ENCODE measurements at regions not wholly inside any gene's neighbourhood (a gene's known extent, or its start where the extent isn't known, plus 50 kb on each side); places are given as distances from the start of the nearest gene placed in this dataset.
"Not testable (repeated sequence)": the region's sequence is repeated elsewhere in the genome, so short reads cannot be mapped to it uniquely, and the experiment has no call there.

GRCh38 chr11:3499198-3499597 is 120.3 kb upstream of the ZNF195 start:
- not testable (repeated sequence) for H2AFZ ChIP-seq (ENCODE audit: low read length); H3K9ac ChIP-seq (ENCODE audit: low read depth, low read length, poor library complexity, severe bottlenecking); H3K36me3 ChIP-seq (ENCODE audit: insufficient read depth, low read length); H3K27me3 ChIP-seq (ENCODE audit: insufficient read depth, low read length, poor library complexity, severe bottlenecking); H3K9me3 ChIP-seq (ENCODE audit: insufficient read depth, low read depth, low read length); H3K4me3 ChIP-seq (ENCODE audit: low read length, poor library complexity, severe bottlenecking); H4K20me1 ChIP-seq (ENCODE audit: insufficient read depth, low read length, poor library complexity, severe bottlenecking); H3F3A ChIP-seq (ENCODE audit: low read depth); H3K9me2 ChIP-seq (replicated peaks; ENCODE audit: low read depth, low read length); H3K4me2 ChIP-seq (ENCODE audit: low read depth, low read length, poor library complexity, severe bottlenecking); H3K79me2 ChIP-seq (ENCODE audit: insufficient read depth, low read length); H3K4me1 ChIP-seq (ENCODE audit: insufficient read depth, low read length, poor library complexity, severe bottlenecking)

- not testable (repeated sequence) for H4K20me1 ChIP-seq (ENCODE audit: insufficient read depth, low read length, poor library complexity, severe bottlenecking); H3K4me3 ChIP-seq (ENCODE audit: low read length, poor library complexity, severe bottlenecking); H3K9ac ChIP-seq (ENCODE audit: low read depth, low read length, poor library complexity, severe bottlenecking); H2AFZ ChIP-seq (ENCODE audit: low read length); H3K36me3 ChIP-seq (ENCODE audit: insufficient read depth, low read length); H3K9me2 ChIP-seq (replicated peaks; ENCODE audit: low read depth, low read length); H3K9me3 ChIP-seq (ENCODE audit: insufficient read depth, low read depth, low read length); H3K4me2 ChIP-seq (ENCODE audit: low read depth, low read length, poor library complexity, severe bottlenecking); H3K4me1 ChIP-seq (ENCODE audit: insufficient read depth, low read length, poor library complexity, severe bottlenecking); H3K79me2 ChIP-seq (ENCODE audit: insufficient read depth, low read length); H3K27me3 ChIP-seq (ENCODE audit: insufficient read depth, low read length, poor library complexity, severe bottlenecking); H3F3A ChIP-seq (ENCODE audit: low read depth)
Observed at GRCh38 chr11:3498356-3498755, 119.4 kb upstream of the ZNF195 start.

- H4K20me1 ChIP-seq (ENCODE audit: insufficient read depth, low read length, poor library complexity, severe bottlenecking); H3K9ac ChIP-seq (ENCODE audit: low read depth, low read length, poor library complexity, severe bottlenecking); H3K4me2 ChIP-seq (ENCODE audit: low read depth, low read length, poor library complexity, severe bottlenecking); H3K9me2 ChIP-seq (replicated peaks; ENCODE audit: low read depth, low read length); H3K79me2 ChIP-seq (ENCODE audit: insufficient read depth, low read length); H3K9me3 ChIP-seq (ENCODE audit: insufficient read depth, low read depth, low read length); H3K4me1 ChIP-seq (ENCODE audit: insufficient read depth, low read length, poor library complexity, severe bottlenecking); H3K4me3 ChIP-seq (ENCODE audit: low read length, poor library complexity, severe bottlenecking); H3F3A ChIP-seq (ENCODE audit: low read depth); H2AFZ ChIP-seq (ENCODE audit: low read length); H3K36me3 ChIP-seq (ENCODE audit: insufficient read depth, low read length); H3K27me3 ChIP-seq (ENCODE audit: insufficient read depth, low read length, poor library complexity, severe bottlenecking): not testable (repeated sequence)
Observed at GRCh38 chr11:3493152-3493551, 114.2 kb upstream of the ZNF195 start.

- H3K4me2 ChIP-seq (ENCODE audit: low read depth, low read length, poor library complexity, severe bottlenecking); H3F3A ChIP-seq (ENCODE audit: low read depth); H3K79me2 ChIP-seq (ENCODE audit: insufficient read depth, low read length); H3K4me3 ChIP-seq (ENCODE audit: low read length, poor library complexity, severe bottlenecking); H3K4me1 ChIP-seq (ENCODE audit: insufficient read depth, low read length, poor library complexity, severe bottlenecking); H3K9me2 ChIP-seq (replicated peaks; ENCODE audit: low read depth, low read length); H3K9ac ChIP-seq (ENCODE audit: low read depth, low read length, poor library complexity, severe bottlenecking); H4K20me1 ChIP-seq (ENCODE audit: insufficient read depth, low read length, poor library complexity, severe bottlenecking); H3K9me3 ChIP-seq (ENCODE audit: insufficient read depth, low read depth, low read length); H3K27me3 ChIP-seq (ENCODE audit: insufficient read depth, low read length, poor library complexity, severe bottlenecking); H3K36me3 ChIP-seq (ENCODE audit: insufficient read depth, low read length); H2AFZ ChIP-seq (ENCODE audit: low read length): not testable (repeated sequence)
Observed at GRCh38 chr11:3488003-3488402, 109.1 kb upstream of the ZNF195 start.

GRCh38 chr11:3485737-3486136 is 106.8 kb upstream of the ZNF195 start:
- H3K79me2 ChIP-seq (ENCODE audit: insufficient read depth, low read length); H3K27me3 ChIP-seq (ENCODE audit: insufficient read depth, low read length, poor library complexity, severe bottlenecking): not testable (repeated sequence)

GRCh38 chr11:3476937-3477885 is 98.3 kb upstream of the ZNF195 start:
- not testable (repeated sequence) for H3K9me2 ChIP-seq (replicated peaks; ENCODE audit: low read depth, low read length); H3K9ac ChIP-seq (ENCODE audit: low read depth, low read length, poor library complexity, severe bottlenecking); H4K20me1 ChIP-seq (ENCODE audit: insufficient read depth, low read length, poor library complexity, severe bottlenecking); H3K4me2 ChIP-seq (ENCODE audit: low read depth, low read length, poor library complexity, severe bottlenecking); H3K4me3 ChIP-seq (ENCODE audit: low read length, poor library complexity, severe bottlenecking); H3K27me3 ChIP-seq (ENCODE audit: insufficient read depth, low read length, poor library complexity, severe bottlenecking); H2AFZ ChIP-seq (ENCODE audit: low read length); H3K79me2 ChIP-seq (ENCODE audit: insufficient read depth, low read length); H3F3A ChIP-seq (ENCODE audit: low read depth); H3K4me1 ChIP-seq (ENCODE audit: insufficient read depth, low read length, poor library complexity, severe bottlenecking); H3K9me3 ChIP-seq (ENCODE audit: insufficient read depth, low read depth, low read length); H3K36me3 ChIP-seq (ENCODE audit: insufficient read depth, low read length)

More at GRCh38 chr11:3485737-3486136, 106.8 kb upstream of the ZNF195 start:
- not testable (repeated sequence) for H2AFZ ChIP-seq (ENCODE audit: low read length); H3K4me1 ChIP-seq (ENCODE audit: insufficient read depth, low read length, poor library complexity, severe bottlenecking); H3K9me3 ChIP-seq (ENCODE audit: insufficient read depth, low read depth, low read length); H3K9ac ChIP-seq (ENCODE audit: low read depth, low read length, poor library complexity, severe bottlenecking); H3K9me2 ChIP-seq (replicated peaks; ENCODE audit: low read depth, low read length); H3F3A ChIP-seq (ENCODE audit: low read depth); H3K4me3 ChIP-seq (ENCODE audit: low read length, poor library complexity, severe bottlenecking); H4K20me1 ChIP-seq (ENCODE audit: insufficient read depth, low read length, poor library complexity, severe bottlenecking); H3K4me2 ChIP-seq (ENCODE audit: low read depth, low read length, poor library complexity, severe bottlenecking); H3K36me3 ChIP-seq (ENCODE audit: insufficient read depth, low read length)

All from Loucy (cell line).